ENCODE measurements at regions not wholly inside any gene's neighbourhood (a gene's known extent, or its start where the extent isn't known, plus 50 kb on each side); places are given as distances from the start of the nearest gene placed in this dataset.

DNA sequence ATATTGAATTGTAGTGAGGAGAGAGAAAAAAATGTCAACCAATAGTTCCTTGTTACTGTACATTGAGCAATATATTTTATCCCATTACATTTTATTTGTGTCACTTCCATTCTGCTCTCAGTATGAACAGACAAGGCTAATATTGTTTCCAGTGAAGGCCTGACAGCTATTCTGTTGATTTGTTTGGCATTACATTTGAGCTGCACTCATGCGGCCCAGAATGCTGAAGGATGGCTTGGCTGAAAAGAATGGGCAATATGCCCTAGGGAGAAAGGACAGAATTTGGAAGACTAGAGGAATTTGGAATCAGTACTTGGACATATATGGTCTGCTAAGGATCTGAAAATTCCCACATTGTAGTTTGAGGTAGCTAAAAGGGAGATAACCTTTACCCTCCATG lies 1294.4 kb downstream of the CDH8 start:
- TF ChIP-seq, protein P1, sequence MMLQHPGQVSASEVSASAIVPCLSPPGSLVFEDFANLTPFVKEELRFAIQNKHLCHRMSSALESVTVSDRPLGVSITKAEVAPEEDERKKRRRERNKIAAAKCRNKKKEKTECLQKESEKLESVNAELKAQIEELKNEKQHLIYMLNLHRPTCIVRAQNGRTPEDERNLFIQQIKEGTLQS (IDR thresholded peaks at IDR 0.05; ENCODE audit: borderline replicate concordance, extremely low read depth, low read depth, low read length): no peak
- TF ChIP-seq EED (IDR thresholded peaks at IDR 0.05; ENCODE audit: low read depth): no peak
- TF ChIP-seq POLR2A (IDR thresholded peaks at IDR 0.05; ENCODE audit: low read depth, low read length): no peak
- TF ChIP-seq, protein P2, sequence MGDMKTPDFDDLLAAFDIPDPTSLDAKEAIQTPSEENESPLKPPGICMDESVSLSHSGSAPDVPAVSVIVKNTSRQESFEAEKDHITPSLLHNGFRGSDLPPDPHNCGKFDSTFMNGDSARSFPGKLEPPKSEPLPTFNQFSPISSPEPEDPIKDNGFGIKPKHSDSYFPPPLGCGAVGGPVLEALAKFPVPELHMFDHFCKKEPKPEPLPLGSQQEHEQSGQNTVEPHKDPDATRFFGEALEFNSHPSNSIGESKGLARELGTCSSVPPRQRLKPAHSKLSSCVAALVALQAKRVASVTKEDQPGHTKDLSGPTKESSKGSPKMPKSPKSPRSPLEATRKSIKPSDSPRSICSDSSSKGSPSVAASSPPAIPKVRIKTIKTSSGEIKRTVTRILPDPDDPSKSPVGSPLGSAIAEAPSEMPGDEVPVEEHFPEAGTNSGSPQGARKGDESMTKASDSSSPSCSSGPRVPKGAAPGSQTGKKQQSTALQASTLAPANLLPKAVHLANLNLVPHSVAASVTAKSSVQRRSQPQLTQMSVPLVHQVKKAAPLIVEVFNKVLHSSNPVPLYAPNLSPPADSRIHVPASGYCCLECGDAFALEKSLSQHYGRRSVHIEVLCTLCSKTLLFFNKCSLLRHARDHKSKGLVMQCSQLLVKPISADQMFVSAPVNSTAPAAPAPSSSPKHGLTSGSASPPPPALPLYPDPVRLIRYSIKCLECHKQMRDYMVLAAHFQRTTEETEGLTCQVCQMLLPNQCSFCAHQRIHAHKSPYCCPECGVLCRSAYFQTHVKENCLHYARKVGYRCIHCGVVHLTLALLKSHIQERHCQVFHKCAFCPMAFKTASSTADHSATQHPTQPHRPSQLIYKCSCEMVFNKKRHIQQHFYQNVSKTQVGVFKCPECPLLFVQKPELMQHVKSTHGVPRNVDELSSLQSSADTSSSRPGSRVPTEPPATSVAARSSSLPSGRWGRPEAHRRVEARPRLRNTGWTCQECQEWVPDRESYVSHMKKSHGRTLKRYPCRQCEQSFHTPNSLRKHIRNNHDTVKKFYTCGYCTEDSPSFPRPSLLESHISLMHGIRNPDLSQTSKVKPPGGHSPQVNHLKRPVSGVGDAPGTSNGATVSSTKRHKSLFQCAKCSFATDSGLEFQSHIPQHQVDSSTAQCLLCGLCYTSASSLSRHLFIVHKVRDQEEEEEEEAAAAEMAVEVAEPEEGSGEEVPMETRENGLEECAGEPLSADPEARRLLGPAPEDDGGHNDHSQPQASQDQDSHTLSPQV (IDR thresholded peaks at IDR 0.05): no peak
- TF ChIP-seq SRF (IDR thresholded peaks at IDR 0.05; ENCODE audit: low read depth in 2 of 2, low read length in 2 of 2): no peak
- no peak for TF ChIP-seq GABPA (IDR thresholded peaks at IDR 0.05; ENCODE audit: low read depth)
- no peak for TF ChIP-seq ZNF274 (IDR thresholded peaks at IDR 0.05; ENCODE audit: insufficient read depth, insufficient read length)
- TF ChIP-seq, protein P3, sequence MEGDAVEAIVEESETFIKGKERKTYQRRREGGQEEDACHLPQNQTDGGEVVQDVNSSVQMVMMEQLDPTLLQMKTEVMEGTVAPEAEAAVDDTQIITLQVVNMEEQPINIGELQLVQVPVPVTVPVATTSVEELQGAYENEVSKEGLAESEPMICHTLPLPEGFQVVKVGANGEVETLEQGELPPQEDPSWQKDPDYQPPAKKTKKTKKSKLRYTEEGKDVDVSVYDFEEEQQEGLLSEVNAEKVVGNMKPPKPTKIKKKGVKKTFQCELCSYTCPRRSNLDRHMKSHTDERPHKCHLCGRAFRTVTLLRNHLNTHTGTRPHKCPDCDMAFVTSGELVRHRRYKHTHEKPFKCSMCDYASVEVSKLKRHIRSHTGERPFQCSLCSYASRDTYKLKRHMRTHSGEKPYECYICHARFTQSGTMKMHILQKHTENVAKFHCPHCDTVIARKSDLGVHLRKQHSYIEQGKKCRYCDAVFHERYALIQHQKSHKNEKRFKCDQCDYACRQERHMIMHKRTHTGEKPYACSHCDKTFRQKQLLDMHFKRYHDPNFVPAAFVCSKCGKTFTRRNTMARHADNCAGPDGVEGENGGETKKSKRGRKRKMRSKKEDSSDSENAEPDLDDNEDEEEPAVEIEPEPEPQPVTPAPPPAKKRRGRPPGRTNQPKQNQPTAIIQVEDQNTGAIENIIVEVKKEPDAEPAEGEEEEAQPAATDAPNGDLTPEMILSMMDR (IDR thresholded peaks at IDR 0.05 in 2 of 3, conservative IDR thresholded peaks at IDR 0.05 in 1 of 3; ENCODE audit: control insufficient read depth in 2 of 3, extremely low read depth in 1 of 3, insufficient read depth in 1 of 3, low read depth in 3 of 3, low read length in 3 of 3): no peak
- no peak for TF ChIP-seq RAD21 (IDR thresholded peaks at IDR 0.05; ENCODE audit: insufficient read depth, low read depth, low read length)
- TF ChIP-seq, protein P4, sequence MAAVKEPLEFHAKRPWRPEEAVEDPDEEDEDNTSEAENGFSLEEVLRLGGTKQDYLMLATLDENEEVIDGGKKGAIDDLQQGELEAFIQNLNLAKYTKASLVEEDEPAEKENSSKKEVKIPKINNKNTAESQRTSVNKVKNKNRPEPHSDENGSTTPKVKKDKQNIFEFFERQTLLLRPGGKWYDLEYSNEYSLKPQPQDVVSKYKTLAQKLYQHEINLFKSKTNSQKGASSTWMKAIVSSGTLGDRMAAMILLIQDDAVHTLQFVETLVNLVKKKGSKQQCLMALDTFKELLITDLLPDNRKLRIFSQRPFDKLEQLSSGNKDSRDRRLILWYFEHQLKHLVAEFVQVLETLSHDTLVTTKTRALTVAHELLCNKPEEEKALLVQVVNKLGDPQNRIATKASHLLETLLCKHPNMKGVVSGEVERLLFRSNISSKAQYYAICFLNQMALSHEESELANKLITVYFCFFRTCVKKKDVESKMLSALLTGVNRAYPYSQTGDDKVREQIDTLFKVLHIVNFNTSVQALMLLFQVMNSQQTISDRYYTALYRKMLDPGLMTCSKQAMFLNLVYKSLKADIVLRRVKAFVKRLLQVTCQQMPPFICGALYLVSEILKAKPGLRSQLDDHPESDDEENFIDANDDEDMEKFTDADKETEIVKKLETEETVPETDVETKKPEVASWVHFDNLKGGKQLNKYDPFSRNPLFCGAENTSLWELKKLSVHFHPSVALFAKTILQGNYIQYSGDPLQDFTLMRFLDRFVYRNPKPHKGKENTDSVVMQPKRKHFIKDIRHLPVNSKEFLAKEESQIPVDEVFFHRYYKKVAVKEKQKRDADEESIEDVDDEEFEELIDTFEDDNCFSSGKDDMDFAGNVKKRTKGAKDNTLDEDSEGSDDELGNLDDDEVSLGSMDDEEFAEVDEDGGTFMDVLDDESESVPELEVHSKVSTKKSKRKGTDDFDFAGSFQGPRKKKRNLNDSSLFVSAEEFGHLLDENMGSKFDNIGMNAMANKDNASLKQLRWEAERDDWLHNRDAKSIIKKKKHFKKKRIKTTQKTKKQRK (IDR thresholded peaks at IDR 0.05; ENCODE audit: low read depth, low read length): no peak
- no peak for TF ChIP-seq POLR2AphosphoS5 (IDR thresholded peaks at IDR 0.05; ENCODE audit: low read length)
- no peak for TF ChIP-seq EZH2 (IDR thresholded peaks at IDR 0.05; ENCODE audit: borderline replicate concordance, control insufficient read depth, low read depth, low read length)
- no peak for TF ChIP-seq CEBPB (IDR thresholded peaks at IDR 0.05; ENCODE audit: borderline replicate concordance in 1 of 2, low read depth in 2 of 2, low read length in 2 of 2)
- no peak for TF ChIP-seq CHD4 (IDR thresholded peaks at IDR 0.05)
